ENCODE measurements at regions not wholly inside any gene's neighbourhood (a gene's known extent, or its start where the extent isn't known, plus 50 kb on each side); places are given as distances from the start of the nearest gene placed in this dataset.

GRCh38 chr6:97714772-97715171 lies 431.8 kb upstream of the MMS22L start:
- TF ChIP-seq CTCF (IDR thresholded peaks at IDR 0.05; ENCODE audit: low read depth, low read length, poor library complexity, severe bottlenecking) (no peak), EZH2phosphoT487 (IDR thresholded peaks at IDR 0.05; ENCODE audit: borderline replicate concordance, low read length) (no peak)
